Ascending aorta (tissue), 2 donors: ENCODE measurements at regions not wholly inside any gene's neighbourhood (a gene's known extent, or its start where the extent isn't known, plus 50 kb on each side); places are given as distances from the start of the nearest gene placed in this dataset.
"Not testable (repeated sequence)": the region's sequence is repeated elsewhere in the genome, so short reads cannot be mapped to it uniquely, and the experiment has no call there.

ENCODE experiments used
- DNase-seq, 2 donors: peaks; one replicate each; pipeline ENCODE4 v3.0.0-alpha.2; 2019; ENCODE audit warnings: low spot score in 2 of 2
- H3K27ac ChIP-seq, 2 donors: fragments of 200-600 bp; sonication (generic); one replicate each; pipeline ENCODE4 v1.5.1; 2016 to 2017; ENCODE audit warnings: mild to moderate bottlenecking in 1 of 2
- H3K27me3 ChIP-seq: fragments of 200-600 bp; sonication (generic); one replicate; pipeline ENCODE4 v1.5.1; 2017
- H3K36me3 ChIP-seq, 2 donors: fragments of 200-600 bp; sonication (generic); one replicate each; pipeline ENCODE4 v1.5.1; 2016
- H3K4me1 ChIP-seq, 2 donors: fragments of 200-600 bp; sonication (generic); one replicate each; pipeline ENCODE4 v1.5.1; 2016 to 2017; ENCODE audit warnings: mild to moderate bottlenecking in 1 of 2
- H3K4me3 ChIP-seq, 2 donors: fragments of 200-600 bp; sonication (generic); one replicate each; pipeline ENCODE4 v1.5.1; 2016 to 2017; ENCODE audit warnings: mild to moderate bottlenecking in 1 of 2
- H3K9me3 ChIP-seq, 2 donors: fragments of 200-600 bp; sonication (generic); one replicate each; pipeline ENCODE4 v1.5.1; 2016
- CTCF ChIP-seq, 3 experiments: fragments of 200-600 bp in 2 of 3; fragments of 450-650 bp in 1 of 3; sonication (generic) in 2 of 3; IDR thresholded peaks; one replicate each; pipeline ENCODE4 v1.5.1; 2016 to 2019; ENCODE audit warnings: antibody characterized with exemption in 3 of 3, mild to moderate bottlenecking in 1 of 3, moderate library complexity in 1 of 3
- intact Hi-C: fragments of 100-400 bp; cut with DNase I; formaldehyde crosslinking; loops from one replicate; pipeline ENCODE4 v1.15.1; 2023

GRCh38 chr13:83672612-83673011 lies 209.7 kb downstream of the SLITRK1 start:
- H3K27me3 ChIP-seq = no peaks in the 10 kb centered on the region
- H3K36me3 ChIP-seq = no peaks in the 10 kb centered on the region
- no peaks in the 10 kb centered on the region for H3K9me3 ChIP-seq
- DNase-seq = no peak
- intact Hi-C loops = no loop called here
- no peak for TF ChIP-seq CTCF (IDR thresholded peaks at IDR 0.05)
- no peaks in the 10 kb centered on the region for H3K4me1 ChIP-seq
- H3K4me3 ChIP-seq = no peak overlapping the region
- H3K27ac ChIP-seq = no peak overlapping the region

GRCh38 chr13:83667606-83668005 lies 214.7 kb downstream of the SLITRK1 start:
- intact Hi-C loops = no loop called here
- H3K36me3 ChIP-seq = no peaks in the 10 kb centered on the region
- H3K27me3 ChIP-seq = no peaks in the 10 kb centered on the region
- H3K9me3 ChIP-seq = no peaks in the 10 kb centered on the region
- H3K27ac ChIP-seq = no peak overlapping the region
- H3K4me3 ChIP-seq = no peak overlapping the region
- DNase-seq = no peak
- H3K4me1 ChIP-seq = no peaks in the 10 kb centered on the region
- no peak for TF ChIP-seq CTCF (IDR thresholded peaks at IDR 0.05)

- Histone ChIP-seq H3K4me1 (no peaks in the 10 kb centered on the region), H3K27ac (no peak overlapping the region), H3K9me3 (no peaks in the 10 kb centered on the region), H3K4me3 (no peak overlapping the region), H3K27me3 (no peaks in the 10 kb centered on the region), H3K36me3 (no peaks in the 10 kb centered on the region)
- TF ChIP-seq CTCF (IDR thresholded peaks at IDR 0.05) = no peak
- intact Hi-C loops = no loop called here
- no peak for DNase-seq
Observed at GRCh38 chr13:83666141-83666540, 216.1 kb downstream of the SLITRK1 start.

- intact Hi-C loops = no loop called here
- no peak for DNase-seq
- Histone ChIP-seq H3K4me3 (no peak overlapping the region), H3K36me3 (no peaks in the 10 kb centered on the region), H3K4me1 (no peaks in the 10 kb centered on the region), H3K27ac (no peak overlapping the region), H3K9me3 (no peaks in the 10 kb centered on the region), H3K27me3 (no peaks in the 10 kb centered on the region)
- TF ChIP-seq CTCF (IDR thresholded peaks at IDR 0.05) = no peak
Observed at GRCh38 chr13:83657281-83657680, 225.0 kb downstream of the SLITRK1 start.

- DNase-seq, H3K27ac ChIP-seq, H3K4me1 ChIP-seq, H3K9me3 ChIP-seq, H3K4me3 ChIP-seq, H3K27me3 ChIP-seq, H3K36me3 ChIP-seq, intact Hi-C loops: not testable (repeated sequence)
Observed at GRCh38 chr13:83642617-83643016, 239.7 kb downstream of the SLITRK1 start.

- no peak for TF ChIP-seq CTCF (IDR thresholded peaks at IDR 0.05)
- H3K27ac ChIP-seq = no peak overlapping the region
- DNase-seq = no peak
- no peaks in the 10 kb centered on the region for H3K27me3 ChIP-seq
- H3K4me3 ChIP-seq = no peak overlapping the region
- H3K4me1 ChIP-seq = no peaks in the 10 kb centered on the region
- no peaks in the 10 kb centered on the region for H3K9me3 ChIP-seq
- intact Hi-C loops = no loop called here
- H3K36me3 ChIP-seq = no peaks in the 10 kb centered on the region
Observed at GRCh38 chr13:83634601-83635000, 247.7 kb downstream of the SLITRK1 start.
